Activated CD4-positive, CD25-positive, alpha-beta regulatory T cell treated with anti-CD3 and anti-CD28 coated beads, Interleukin-2, amount 50 U/mL, for 24 hours (primary cell): ENCODE measurements at regions not wholly inside any gene's neighbourhood (a gene's known extent, or its start where the extent isn't known, plus 50 kb on each side); places are given as distances from the start of the nearest gene placed in this dataset.
"Not testable (repeated sequence)": the region's sequence is repeated elsewhere in the genome, so short reads cannot be mapped to it uniquely, and the experiment has no call there.

Source experiments
- ATAC-seq, 2 donors: fragments of 150-1000 bp; cut with Tn5 transposase; one replicate each; pipeline ENCODE4 v1.10.0; 2021; ENCODE audit warnings: mild to moderate bottlenecking in 1 of 2, moderate library complexity in 1 of 2

- ATAC-seq = peak; percentile 88 to 95
These were observed 162.0 kb downstream of the RTP5 start for GRCh38 chr2:242031481-242032019.

- ATAC-seq = no peak
These were observed 163.5 kb downstream of the RTP5 start for GRCh38 chr2:242032780-242033656.

- ATAC-seq = no peak
These were observed 164.6 kb downstream of the RTP5 start for GRCh38 chr2:242034138-242034537.

GRCh38 chr2:242034996-242035814 is 165.7 kb downstream of the RTP5 start:
- ATAC-seq = no peak

- no peak for ATAC-seq
These were observed 166.5 kb downstream of the RTP5 start for GRCh38 chr2:242035858-242036652.

GRCh38 chr2:242036653-242036950 is 167.1 kb downstream of the RTP5 start:
- no peak for ATAC-seq

- peak; percentile 41 to 74 for ATAC-seq
These were observed 168.8 kb downstream of the RTP5 start for GRCh38 chr2:242038166-242038927.

- ATAC-seq = no peak
These were observed 169.4 kb downstream of the RTP5 start for GRCh38 chr2:242038928-242039341.

GRCh38 chr2:242040303-242040655 is 170.8 kb downstream of the RTP5 start:
- ATAC-seq = no peak

- ATAC-seq = no peak
These were observed 171.2 kb downstream of the RTP5 start for GRCh38 chr2:242040681-242041080.

GRCh38 chr2:242041816-242042215 is 172.3 kb downstream of the RTP5 start:
- ATAC-seq = no peak

- ATAC-seq = no peak
These were observed 174.2 kb downstream of the RTP5 start for GRCh38 chr2:242043538-242044312.

- no peak for ATAC-seq
These were observed 174.7 kb downstream of the RTP5 start for GRCh38 chr2:242044313-242044590.

- not testable (repeated sequence) for ATAC-seq
These were observed 176.1 kb downstream of the RTP5 start for GRCh38 chr2:242045596-242046144.

- no peak for ATAC-seq
These were observed 176.8 kb downstream of the RTP5 start for GRCh38 chr2:242046206-242046826.

GRCh38 chr2:242047963-242048362 is 178.4 kb downstream of the RTP5 start:
- ATAC-seq = no peak

- ATAC-seq = no peak
These were observed 178.9 kb downstream of the RTP5 start for GRCh38 chr2:242048479-242048878.

GRCh38 chr2:242049492-242049891 is 180.0 kb downstream of the RTP5 start:
- ATAC-seq = not testable (repeated sequence)

- no peak for ATAC-seq
These were observed 181.9 kb downstream of the RTP5 start for GRCh38 chr2:242051463-242051862.

- no peak for ATAC-seq
These were observed 182.9 kb downstream of the RTP5 start for GRCh38 chr2:242052421-242052820.

- no peak for ATAC-seq
These were observed 184.4 kb downstream of the RTP5 start for GRCh38 chr2:242053921-242054320.
